ENCODE measurements at regions not wholly inside any gene's neighbourhood (a gene's known extent, or its start where the extent isn't known, plus 50 kb on each side); places are given as distances from the start of the nearest gene placed in this dataset.

GRCh38 chr3:72397586-72397985 is 450.7 kb downstream of the SHQ1 start:
- DNase-seq (ENCODE audit: low spot score) = no peak

DNA sequence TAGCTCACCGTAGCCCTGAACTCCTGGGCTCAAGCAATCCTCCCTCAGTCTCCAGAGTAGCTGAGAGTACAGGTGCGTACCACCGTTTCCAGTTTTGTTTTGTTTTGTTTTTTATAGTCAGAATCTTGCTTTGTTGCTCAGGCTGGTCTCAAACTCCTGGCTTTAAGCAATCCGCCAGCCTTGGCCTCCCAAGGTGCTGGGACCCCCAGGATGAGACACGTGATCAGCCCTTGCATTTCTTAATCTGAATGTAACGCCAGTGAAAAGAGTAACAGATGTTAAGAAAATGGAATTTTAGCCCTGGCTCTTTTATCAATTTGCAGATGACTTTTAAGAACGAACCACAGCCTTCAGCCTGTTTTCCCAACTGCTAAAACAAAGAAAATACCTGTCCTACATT is 451.3 kb downstream of the SHQ1 start:
- no peak for DNase-seq (ENCODE audit: low spot score)

- DNase-seq (ENCODE audit: low spot score) = no peak
These were observed 452.4 kb downstream of the SHQ1 start for GRCh38 chr3:72395776-72396311.

- DNase-seq (ENCODE audit: low spot score) = no peak
These were observed 454.8 kb downstream of the SHQ1 start for GRCh38 chr3:72393455-72393854.

DNA sequence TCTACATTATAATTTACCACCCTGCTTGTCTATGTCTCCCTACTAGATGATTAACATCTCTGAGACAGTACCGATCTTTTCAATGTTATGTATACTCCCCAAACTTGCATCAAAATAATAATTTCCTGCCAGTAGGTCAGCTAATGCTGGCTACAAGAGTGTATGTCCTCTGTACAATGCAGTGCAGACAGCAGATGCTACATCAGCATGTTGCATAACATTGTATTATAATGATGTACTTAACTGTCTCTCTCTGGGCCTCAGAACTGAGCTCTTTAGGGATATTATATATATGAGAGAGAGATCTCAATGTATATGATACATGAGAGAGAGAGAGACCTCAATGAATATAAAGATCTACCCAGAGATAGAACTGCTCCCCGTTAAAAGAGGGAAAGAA is 456.6 kb downstream of the SHQ1 start:
- no peak for DNase-seq (ENCODE audit: low spot score)

GRCh38 chr3:72390841-72391240 is 457.4 kb downstream of the SHQ1 start:
- DNase-seq (ENCODE audit: low spot score) = no peak

GRCh38 chr3:72388644-72389043 is 459.6 kb downstream of the SHQ1 start:
- no peak for DNase-seq (ENCODE audit: low spot score)

DNA sequence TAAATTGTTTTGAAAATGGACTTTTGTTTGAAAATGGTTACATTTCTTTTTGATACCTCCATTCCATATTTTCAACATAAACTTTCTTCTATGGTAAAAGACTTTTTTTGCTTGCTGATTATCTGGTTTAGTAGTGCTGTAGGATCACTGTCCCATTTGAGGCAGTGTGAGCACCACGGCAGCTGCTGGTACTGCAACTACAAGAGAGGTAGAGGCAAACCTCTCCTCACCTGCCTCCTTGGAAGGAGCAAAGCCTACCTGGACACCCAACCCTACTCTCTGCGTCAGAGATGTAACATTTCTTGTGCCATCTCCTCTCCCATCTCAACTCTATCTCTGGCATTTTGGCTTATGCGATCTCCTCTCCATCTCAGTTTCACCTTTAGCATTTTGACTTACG is 460.1 kb downstream of the SHQ1 start:
- no peak for DNase-seq (ENCODE audit: low spot score)

- no peak for DNase-seq (ENCODE audit: low spot score)
These were observed 461.8 kb downstream of the SHQ1 start for GRCh38 chr3:72386327-72387000.

GRCh38 chr3:72385167-72385566 is 463.1 kb downstream of the SHQ1 start:
- no peak for DNase-seq (ENCODE audit: low spot score)

GRCh38 chr3:72384602-72385001 is 463.6 kb downstream of the SHQ1 start:
- DNase-seq (ENCODE audit: low spot score) = no peak

DNA sequence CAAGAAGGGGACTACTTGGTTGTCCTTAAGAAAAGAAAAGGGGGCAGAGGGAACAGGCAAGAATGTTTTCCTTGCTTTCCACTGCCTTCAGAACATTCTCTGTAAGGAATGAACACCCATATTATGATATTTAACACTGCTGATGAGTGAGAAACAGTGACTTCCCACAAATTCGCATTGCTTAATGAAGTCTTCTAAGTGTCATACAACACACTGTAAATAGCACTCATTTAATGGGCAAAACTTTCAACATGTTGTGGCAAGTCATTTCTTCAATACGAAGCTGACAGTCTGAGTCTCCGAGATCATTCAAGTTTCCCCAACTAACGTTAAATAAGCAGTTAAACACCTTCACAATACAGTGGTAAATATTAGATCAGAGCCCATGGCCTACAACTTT is 464.4 kb downstream of the SHQ1 start:
- no peak for DNase-seq (ENCODE audit: low spot score)

GRCh38 chr3:72383230-72383629 is 465.0 kb downstream of the SHQ1 start:
- no peak for DNase-seq (ENCODE audit: low spot score)

- DNase-seq (ENCODE audit: low spot score) = no peak
These were observed 465.8 kb downstream of the SHQ1 start for GRCh38 chr3:72382460-72382859.

DNA sequence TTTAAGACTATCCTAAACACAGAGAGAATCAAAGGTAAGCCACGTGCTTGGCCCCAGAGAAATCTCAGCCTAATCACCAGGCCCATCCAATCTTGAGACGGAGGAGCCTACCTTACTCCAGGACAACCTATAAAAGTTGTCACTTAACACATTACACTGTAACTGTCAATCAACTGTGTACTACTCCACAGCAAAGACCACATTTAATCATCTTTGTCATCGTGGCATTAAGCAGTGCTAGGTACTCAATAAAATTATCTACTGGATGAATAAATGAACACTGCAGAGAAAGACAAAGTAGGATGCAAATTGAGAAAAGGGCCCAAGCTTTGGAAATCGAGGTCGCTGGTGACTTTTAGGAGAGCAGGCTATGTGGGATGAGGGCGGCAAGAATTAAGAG is 466.7 kb downstream of the SHQ1 start:
- no peak for DNase-seq (ENCODE audit: low spot score)

DNA sequence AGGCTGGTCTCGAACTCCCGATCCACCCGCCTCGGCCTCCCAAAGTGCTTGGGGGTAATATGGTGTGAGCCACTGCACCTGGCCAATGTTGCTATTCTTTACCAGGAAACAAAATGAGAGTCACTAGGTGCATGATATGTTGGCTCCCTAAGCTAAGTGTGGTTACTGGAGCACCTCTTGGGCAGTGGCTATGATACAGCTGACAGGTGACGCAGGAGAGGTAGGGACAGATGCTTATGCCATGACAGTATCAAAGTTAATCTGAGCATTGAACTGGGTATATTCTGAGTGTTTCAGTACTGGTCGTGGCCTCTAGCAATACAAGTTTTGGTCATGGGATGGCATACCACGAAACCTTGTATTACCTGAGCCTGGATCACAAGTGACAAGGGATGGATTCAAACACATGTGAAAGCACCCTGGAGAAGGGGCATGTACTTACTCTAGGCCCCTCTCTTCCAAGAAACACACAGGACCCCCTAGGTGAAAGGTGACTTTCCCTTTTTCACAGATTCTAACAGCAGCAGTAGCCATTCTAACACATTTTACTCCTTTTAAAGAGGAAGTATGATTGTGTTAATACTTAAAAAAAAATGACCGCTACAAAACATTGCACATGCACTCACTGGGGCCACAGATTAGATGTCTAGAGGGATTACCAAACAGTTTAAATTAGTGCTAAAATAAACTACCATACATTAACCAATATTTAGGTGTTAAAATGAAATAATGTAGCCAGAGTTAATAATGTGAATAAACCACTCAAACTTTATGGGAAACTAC is 467.3 kb downstream of the SHQ1 start:
- no peak for DNase-seq (ENCODE audit: low spot score)

DNA sequence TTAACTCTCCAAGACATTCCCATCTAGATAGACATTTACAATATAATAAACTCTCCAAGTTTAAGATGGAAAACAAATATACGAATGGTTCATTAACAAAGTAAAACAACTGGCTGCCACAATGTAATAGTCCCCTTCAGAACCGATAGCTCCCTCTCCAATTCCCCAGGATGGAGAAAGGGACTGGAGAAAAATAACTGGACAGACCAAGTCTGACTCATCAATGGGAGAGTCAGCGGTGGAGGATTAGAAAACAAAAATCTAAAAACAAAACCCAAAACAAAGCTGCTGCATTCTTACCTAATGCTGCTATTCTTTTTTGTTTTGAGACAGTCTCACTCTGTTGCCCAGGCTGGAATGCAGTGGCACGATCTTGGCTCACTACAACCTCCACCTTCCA is 468.1 kb downstream of the SHQ1 start:
- DNase-seq (ENCODE audit: low spot score) = no peak

DNA sequence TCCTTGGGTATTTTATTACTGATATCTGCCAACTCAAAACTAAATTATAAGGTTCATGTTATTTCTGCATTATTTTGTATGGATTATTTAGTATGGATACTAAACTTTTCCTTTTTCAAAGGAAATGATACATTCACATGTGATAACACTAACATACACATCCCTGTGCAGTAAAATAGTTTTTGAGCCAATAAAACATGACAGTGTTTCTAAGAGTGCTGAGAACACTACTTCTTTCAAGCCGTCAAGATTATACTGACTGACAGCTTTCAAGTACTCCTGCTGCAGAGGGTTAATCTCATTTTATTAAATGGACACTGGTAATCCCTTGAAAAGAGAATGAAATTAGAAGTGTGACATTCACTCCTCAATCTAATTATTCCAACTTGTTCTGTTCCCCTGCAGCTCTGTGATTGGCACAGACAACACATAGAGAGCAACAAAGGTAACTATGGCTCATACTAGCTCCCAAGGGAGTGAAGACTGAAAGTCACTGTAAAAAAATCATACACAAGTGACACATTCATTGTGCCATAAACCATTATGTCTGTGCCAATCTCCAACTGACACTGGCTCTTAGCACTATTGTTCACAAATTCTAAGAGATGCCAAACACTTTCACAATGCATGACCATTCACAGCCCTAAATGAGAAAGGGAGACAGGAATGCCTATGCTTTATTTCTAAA is 468.6 kb downstream of the SHQ1 start:
- no peak for DNase-seq (ENCODE audit: low spot score)

DNA sequence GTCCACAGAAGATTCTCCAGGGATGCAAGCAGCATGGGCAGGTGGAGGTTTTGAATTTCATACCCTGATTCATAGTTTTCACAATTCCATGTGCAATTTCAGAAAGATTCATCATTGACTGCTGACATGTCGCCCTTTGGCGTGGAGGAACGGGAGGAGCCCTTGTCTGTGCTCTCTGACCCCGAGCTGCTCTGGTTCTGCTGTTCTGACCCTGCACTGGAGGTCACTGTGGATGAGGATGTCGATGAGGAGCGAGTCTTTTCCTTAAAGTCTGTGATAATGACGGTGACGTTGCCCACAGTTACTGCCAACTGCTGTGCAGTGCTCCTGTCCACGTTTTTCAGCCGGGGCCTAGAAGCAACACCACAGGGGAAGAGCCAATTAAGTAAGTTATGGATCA is 470.0 kb downstream of the SHQ1 start:
- no peak for DNase-seq (ENCODE audit: low spot score)

- no peak for DNase-seq (ENCODE audit: low spot score)
These were observed 471.1 kb downstream of the SHQ1 start for GRCh38 chr3:72376956-72377710.

GRCh38 chr3:72375237-72376076 is 472.8 kb downstream of the SHQ1 start:
- no peak for DNase-seq (ENCODE audit: low spot score)
